ENCODE measurements at regions not wholly inside any gene's neighbourhood (a gene's known extent, or its start where the extent isn't known, plus 50 kb on each side); places are given as distances from the start of the nearest gene placed in this dataset.
"Not testable (repeated sequence)": the region's sequence is repeated elsewhere in the genome, so short reads cannot be mapped to it uniquely, and the experiment has no call there.

- not testable (repeated sequence) for TF ChIP-seq CTCF (conservative IDR thresholded peaks at IDR 0.05; ENCODE audit: low read length); EZH2phosphoT487 (IDR thresholded peaks at IDR 0.05; ENCODE audit: borderline replicate concordance, low read depth, low read length)
Measured at GRCh38 chr15:22191818-22192217, 111.5 kb downstream of the OR4M2 start.

All from OCI-LY7 (cell line).